ENCODE measurements at regions not wholly inside any gene's neighbourhood (a gene's known extent, or its start where the extent isn't known, plus 50 kb on each side); places are given as distances from the start of the nearest gene placed in this dataset.

- Histone ChIP-seq H3K9ac (ENCODE audit: low read depth, low read length, poor library complexity, severe bottlenecking) (no peak overlapping the region), H3K9me2 (replicated peaks; ENCODE audit: low read depth, low read length) (no peaks in the 10 kb centered on the region), H3K9me3 (ENCODE audit: insufficient read depth, low read depth, low read length) (no peaks in the 10 kb centered on the region), H3K4me1 (ENCODE audit: insufficient read depth, low read length, poor library complexity, severe bottlenecking) (no peaks in the 10 kb centered on the region), H3K79me2 (ENCODE audit: insufficient read depth, low read length) (no peaks in the 10 kb centered on the region), H3K4me3 (ENCODE audit: low read length, poor library complexity, severe bottlenecking) (no peak overlapping the region), H2AFZ (ENCODE audit: low read length) (no peak overlapping the region), H3K36me3 (ENCODE audit: insufficient read depth, low read length) (no peaks in the 10 kb centered on the region), H4K20me1 (ENCODE audit: insufficient read depth, low read length, poor library complexity, severe bottlenecking) (no peaks in the 10 kb centered on the region), H3K4me2 (ENCODE audit: low read depth, low read length, poor library complexity, severe bottlenecking) (no peak overlapping the region), H3F3A (ENCODE audit: low read depth) (no peaks in the 10 kb centered on the region), H3K27me3 (ENCODE audit: insufficient read depth, low read length, poor library complexity, severe bottlenecking) (no peaks in the 10 kb centered on the region)
- TF ChIP-seq EZH2phosphoT487 (IDR thresholded peaks at IDR 0.05; ENCODE audit: borderline replicate concordance) (no peak), CTCF (conservative IDR thresholded peaks at IDR 0.05; ENCODE audit: low read length) (no peak)
Observed at GRCh38 chr22:49678842-49679170, 148.9 kb downstream of the BRD1 start.

GRCh38 chr22:49678137-49678841 is 149.4 kb downstream of the BRD1 start:
- TF ChIP-seq EZH2phosphoT487 (IDR thresholded peaks at IDR 0.05; ENCODE audit: borderline replicate concordance) (no peak), CTCF (conservative IDR thresholded peaks at IDR 0.05; ENCODE audit: low read length) (no peak)
- Histone ChIP-seq H3K27me3 (ENCODE audit: insufficient read depth, low read length, poor library complexity, severe bottlenecking) (no peaks in the 10 kb centered on the region), H3K9me3 (ENCODE audit: insufficient read depth, low read depth, low read length) (no peaks in the 10 kb centered on the region), H3K9ac (ENCODE audit: low read depth, low read length, poor library complexity, severe bottlenecking) (no peak overlapping the region), H2AFZ (ENCODE audit: low read length) (no peak overlapping the region), H3K4me3 (ENCODE audit: low read length, poor library complexity, severe bottlenecking) (no peak overlapping the region), H3K36me3 (ENCODE audit: insufficient read depth, low read length) (no peaks in the 10 kb centered on the region), H3K79me2 (ENCODE audit: insufficient read depth, low read length) (no peaks in the 10 kb centered on the region), H3K4me2 (ENCODE audit: low read depth, low read length, poor library complexity, severe bottlenecking) (no peak overlapping the region), H4K20me1 (ENCODE audit: insufficient read depth, low read length, poor library complexity, severe bottlenecking) (no peaks in the 10 kb centered on the region), H3K4me1 (ENCODE audit: insufficient read depth, low read length, poor library complexity, severe bottlenecking) (no peaks in the 10 kb centered on the region), H3F3A (ENCODE audit: low read depth) (no peaks in the 10 kb centered on the region), H3K9me2 (replicated peaks; ENCODE audit: low read depth, low read length) (no peaks in the 10 kb centered on the region)

- no peak overlapping the region for H3K4me3 ChIP-seq (ENCODE audit: low read length, poor library complexity, severe bottlenecking)
- no peaks in the 10 kb centered on the region for H3K36me3 ChIP-seq (ENCODE audit: insufficient read depth, low read length)
- TF ChIP-seq EZH2phosphoT487 (IDR thresholded peaks at IDR 0.05; ENCODE audit: borderline replicate concordance) (no peak), CTCF (conservative IDR thresholded peaks at IDR 0.05; ENCODE audit: low read length) (no peak)
- H3F3A ChIP-seq (ENCODE audit: low read depth): no peaks in the 10 kb centered on the region
- no peaks in the 10 kb centered on the region for H4K20me1 ChIP-seq (ENCODE audit: insufficient read depth, low read length, poor library complexity, severe bottlenecking)
- no peaks in the 10 kb centered on the region for H3K27me3 ChIP-seq (ENCODE audit: insufficient read depth, low read length, poor library complexity, severe bottlenecking)
- no peak overlapping the region for H2AFZ ChIP-seq (ENCODE audit: low read length)
- no peak overlapping the region for H3K9ac ChIP-seq (ENCODE audit: low read depth, low read length, poor library complexity, severe bottlenecking)
- no peaks in the 10 kb centered on the region for H3K4me1 ChIP-seq (ENCODE audit: insufficient read depth, low read length, poor library complexity, severe bottlenecking)
- H3K79me2 ChIP-seq (ENCODE audit: insufficient read depth, low read length): no peaks in the 10 kb centered on the region
- no peak overlapping the region for H3K4me2 ChIP-seq (ENCODE audit: low read depth, low read length, poor library complexity, severe bottlenecking)
- H3K9me2 ChIP-seq (replicated peaks; ENCODE audit: low read depth, low read length): no peaks in the 10 kb centered on the region
- no peaks in the 10 kb centered on the region for H3K9me3 ChIP-seq (ENCODE audit: insufficient read depth, low read depth, low read length)
Observed at GRCh38 chr22:49677495-49677889, 150.2 kb downstream of the BRD1 start.
